GM18951 (cell line): ENCODE measurements at regions not wholly inside any gene's neighbourhood (a gene's known extent, or its start where the extent isn't known, plus 50 kb on each side); places are given as distances from the start of the nearest gene placed in this dataset.
"Not testable (repeated sequence)": the region's sequence is repeated elsewhere in the genome, so short reads cannot be mapped to it uniquely, and the experiment has no call there.

Experiments used
- POLR2A ChIP-seq: IDR thresholded peaks from 4 replicates; pipeline ENCODE4 v1.6.1; 2011; ENCODE audit warnings: mild to moderate bottlenecking; ENCODE audit not compliant: insufficient read length, insufficient read depth; ENCODE audit errors: extremely low read depth
- in situ Hi-C: fragments of 300-500 bp; cut with MboI; formaldehyde crosslinking; loops from one replicate; pipeline ENCODE4 v1.12.0; 2022; ENCODE audit warnings: low sequenced_read_pairs, mixed read lengths, inconsistent platforms; ENCODE audit not compliant: unreplicated experiment

DNA sequence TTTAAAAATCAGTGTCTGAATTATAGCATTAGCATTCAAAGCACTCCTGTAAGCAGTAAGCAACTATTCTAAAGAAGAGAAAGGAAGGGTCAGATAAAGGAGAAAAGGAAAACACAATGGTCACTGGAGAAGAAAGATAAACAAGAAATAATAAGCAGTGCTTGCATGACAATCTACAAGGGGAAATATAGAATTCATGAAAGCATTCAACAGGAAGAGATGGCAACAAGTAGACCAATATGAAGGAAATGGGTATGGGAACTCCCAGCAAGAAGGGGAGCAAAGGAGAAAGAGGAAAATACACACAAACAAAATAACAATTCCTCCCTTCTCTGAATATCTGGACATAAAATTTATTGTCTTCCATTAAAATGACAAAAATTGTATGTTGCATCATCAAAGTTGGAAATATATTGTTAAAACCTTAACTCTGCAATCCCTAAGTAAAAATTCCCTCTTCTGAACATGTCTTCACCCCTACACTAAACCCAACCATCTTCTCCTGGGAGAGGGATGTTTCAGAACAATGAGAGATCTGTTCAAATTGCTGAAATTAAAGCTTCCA lies 206.3 kb upstream of the SAMSN1 start:
- in situ Hi-C loops, result no loop called here

DNA sequence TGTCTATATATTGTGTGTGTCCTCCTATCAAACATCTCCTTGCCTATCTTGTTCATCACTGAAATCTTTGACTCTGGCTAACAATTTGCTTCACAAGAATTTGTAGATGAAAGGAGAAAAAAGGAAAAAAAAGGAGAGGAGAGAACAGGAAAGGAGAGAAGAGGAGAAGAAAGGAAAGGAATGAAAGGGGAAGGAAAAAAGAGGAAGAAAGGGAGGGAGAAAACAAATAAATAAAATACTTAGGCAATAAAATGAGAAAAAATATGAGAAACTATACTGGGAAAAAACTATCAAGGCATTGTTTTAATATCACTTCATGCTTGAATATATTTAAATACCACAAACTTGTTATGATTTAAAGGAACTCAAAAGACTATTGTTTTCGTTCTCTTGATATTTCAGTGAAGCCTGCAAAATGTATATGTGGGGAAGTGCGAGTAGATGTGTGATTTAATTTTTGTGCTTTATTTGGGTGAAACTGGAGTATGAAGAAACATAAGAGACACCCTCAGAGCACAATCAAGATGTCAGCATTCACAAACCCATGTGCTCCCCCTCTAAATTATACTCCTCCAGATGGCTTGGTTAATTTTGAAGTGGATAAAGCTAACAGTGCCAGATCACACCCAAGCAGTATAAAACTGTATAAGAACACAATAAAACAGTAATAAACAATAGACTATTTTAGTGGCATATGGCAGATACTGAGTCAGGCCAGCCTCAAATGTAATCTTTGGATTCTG lies 205.7 kb upstream of the SAMSN1 start:
- in situ Hi-C loops, result no loop called here
- no peak for TF ChIP-seq POLR2A

More for the DNA sequence above, 206.3 kb upstream of the SAMSN1 start:
- no peak for TF ChIP-seq POLR2A

DNA sequence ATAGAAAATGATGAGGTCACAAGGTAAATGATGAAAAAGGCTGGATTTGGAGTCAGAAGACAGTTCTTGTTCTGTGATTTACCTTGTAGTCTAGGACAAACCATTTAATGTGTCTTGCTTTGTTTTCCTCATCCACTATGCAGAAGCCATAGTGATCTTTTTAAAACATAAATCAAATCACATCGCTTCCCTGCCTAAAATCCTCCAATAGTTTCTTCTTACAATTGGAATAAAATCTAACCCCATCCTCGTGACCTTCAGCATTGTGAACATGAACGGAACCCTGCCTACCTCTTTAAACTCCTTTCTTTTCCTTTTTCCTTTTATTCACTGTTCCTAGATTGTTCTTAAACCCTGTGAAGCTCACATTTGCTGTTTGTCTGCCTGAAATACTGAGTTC lies 204.9 kb upstream of the SAMSN1 start:
- TF ChIP-seq POLR2A, result no peak
- in situ Hi-C loops, result no loop called here

DNA sequence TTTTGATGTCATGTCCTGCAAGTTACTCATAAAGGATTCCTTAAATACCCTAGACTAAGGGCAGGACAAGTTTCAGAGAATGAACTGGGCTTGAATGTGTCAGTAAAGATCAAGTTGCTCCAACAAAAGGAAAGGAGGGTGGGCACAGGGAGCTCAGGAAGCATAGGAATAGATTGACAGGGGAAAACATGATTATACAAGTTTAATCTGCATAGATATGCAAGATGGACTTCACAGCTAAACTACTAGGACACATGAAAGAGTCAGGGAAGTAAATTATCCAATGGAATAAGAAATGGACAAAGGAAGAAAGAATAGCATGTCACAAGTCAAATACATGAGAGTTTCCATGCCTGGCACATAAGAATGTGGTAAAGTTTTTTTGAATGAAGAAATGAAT lies 203.9 kb upstream of the SAMSN1 start:
- in situ Hi-C loops, result no loop called here
- TF ChIP-seq POLR2A, result no peak

DNA sequence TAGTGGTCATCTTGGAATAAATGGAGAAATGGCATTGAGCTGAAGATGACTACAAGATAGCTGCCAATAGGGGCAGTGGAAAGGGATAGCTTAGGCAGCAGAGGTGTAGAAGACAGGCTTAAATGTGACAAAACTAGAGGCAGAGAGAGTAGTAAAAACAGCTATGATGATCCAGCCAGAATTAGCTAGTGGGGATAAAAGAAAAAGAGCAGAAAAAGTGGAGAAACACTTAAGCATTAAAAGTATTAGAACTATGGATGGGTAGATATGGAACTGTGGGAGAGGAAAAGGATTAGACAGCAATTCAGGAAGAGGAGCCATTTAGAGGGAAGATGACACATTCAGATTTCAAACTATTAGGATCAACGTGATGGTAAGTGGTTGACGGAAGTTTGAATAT lies 202.5 kb upstream of the SAMSN1 start:
- no peak for TF ChIP-seq POLR2A
- in situ Hi-C loops, result no loop called here

DNA sequence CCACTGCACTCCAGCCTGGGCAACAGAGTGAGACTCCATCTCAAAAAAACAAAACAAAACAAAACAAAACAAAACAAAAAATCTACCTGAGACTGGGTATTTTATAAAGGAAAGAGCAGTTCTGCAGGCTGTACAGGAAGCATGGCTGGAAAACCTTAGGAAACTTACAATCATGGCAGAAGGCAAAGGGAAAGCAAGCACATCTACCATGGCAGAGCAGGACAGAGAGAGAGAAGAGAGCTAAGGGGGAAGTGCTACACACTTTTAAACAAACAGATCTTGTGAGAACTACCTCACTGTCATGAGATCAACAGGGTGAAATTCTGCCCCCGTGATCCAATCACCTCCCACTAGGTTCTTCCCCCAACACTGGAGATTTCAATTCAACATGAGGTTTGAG lies 198.3 kb upstream of the SAMSN1 start:
- in situ Hi-C loops, result no loop called here
- TF ChIP-seq POLR2A, result no peak

DNA sequence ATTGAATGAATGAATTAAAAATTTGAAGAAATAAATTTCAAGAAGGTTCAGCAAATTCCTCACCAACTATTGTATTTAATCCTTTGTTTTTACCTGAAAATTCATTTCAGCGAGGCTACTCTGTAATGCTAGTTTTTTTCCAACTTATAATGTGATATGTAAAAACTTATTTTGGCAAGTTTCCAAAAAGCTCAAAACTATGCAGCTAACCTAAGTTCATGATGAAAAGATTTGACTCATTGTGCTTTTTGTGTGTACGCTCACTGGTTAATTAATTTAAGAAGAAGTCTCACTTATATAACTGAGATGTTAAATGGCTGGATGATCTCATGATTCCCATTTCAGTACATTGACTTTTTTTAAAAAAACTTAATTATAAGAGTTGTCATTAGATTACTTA lies 196.0 kb upstream of the SAMSN1 start:
- in situ Hi-C loops, result no loop called here
- TF ChIP-seq POLR2A, result no peak

DNA sequence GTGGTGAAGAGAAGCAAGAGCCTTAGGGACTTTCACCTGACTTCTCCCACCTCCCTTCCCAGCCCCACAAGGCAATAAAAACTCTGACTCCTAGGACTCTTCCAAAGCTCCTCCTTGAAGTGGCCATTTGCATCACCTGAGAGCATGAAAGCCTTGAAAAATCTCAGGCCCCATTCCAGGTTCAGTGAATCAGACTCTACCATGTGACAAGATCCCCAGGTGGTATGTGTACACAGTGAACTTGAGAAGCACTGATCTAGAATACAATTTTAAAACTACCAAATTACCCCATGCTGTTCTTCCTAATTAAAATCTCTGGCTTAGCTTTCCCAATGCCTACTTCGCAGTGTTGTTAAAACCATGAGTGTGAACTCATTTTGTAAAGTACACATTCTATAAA lies 195.1 kb upstream of the SAMSN1 start:
- in situ Hi-C loops, result no loop called here
- TF ChIP-seq POLR2A, result no peak

DNA sequence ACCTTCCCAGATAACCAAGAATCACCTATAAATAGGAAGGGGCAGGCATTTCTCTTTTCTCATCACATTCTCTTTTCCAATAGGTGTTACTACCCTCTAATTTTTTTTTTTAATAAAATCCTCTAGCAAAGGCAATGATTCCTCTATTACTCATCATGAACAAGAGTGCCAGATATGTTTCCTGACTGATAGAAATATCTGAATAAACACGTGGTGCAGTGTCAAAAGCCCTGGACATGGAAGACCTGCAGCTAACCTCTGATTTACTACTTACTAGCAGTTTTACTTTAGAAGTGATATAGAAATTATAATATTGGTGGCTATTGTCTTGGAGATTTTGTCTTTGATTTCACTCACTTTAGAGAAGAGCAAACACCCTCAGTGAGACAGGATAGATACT lies 194.6 kb upstream of the SAMSN1 start:
- in situ Hi-C loops, result no loop called here
- no peak for TF ChIP-seq POLR2A

DNA sequence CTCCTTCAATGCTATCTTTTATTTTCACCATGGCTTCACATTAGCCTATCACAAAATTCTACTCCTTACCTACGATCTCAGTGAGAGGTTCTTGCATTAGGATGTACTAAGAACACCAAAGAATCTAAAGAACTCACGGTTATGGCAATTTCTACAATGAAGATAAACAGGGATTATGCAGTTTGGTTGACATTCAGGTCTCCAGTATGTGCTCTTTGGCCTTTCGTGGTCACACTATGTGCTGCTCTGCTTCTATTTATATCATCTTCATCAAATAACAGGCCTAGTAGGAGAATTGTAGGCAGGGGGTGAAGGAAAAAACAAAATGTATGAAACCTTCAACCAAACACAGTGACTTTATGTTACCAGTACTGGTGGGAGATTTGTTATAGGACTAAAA lies 194.0 kb upstream of the SAMSN1 start:
- in situ Hi-C loops, result no loop called here
- TF ChIP-seq POLR2A, result no peak

DNA sequence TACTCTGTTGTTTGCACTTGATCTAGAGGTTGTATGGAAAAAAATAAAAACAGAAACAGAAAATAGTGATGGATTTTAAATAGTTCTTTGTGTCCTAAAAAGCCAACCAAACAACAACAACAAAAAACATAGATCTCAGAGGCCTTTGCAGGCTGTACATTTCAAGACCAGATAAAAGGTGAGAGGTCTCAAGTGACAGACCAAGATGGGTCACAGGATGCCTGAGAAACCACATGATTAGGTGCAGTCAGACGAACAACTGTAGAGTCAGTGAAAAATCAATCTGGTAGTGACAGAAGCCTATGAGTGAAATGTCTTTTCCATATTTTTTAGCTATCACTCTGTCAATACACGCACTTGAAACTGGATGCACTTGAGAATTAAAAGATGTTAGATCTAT lies 193.5 kb upstream of the SAMSN1 start:
- in situ Hi-C loops, result no loop called here
- TF ChIP-seq POLR2A, result no peak

DNA sequence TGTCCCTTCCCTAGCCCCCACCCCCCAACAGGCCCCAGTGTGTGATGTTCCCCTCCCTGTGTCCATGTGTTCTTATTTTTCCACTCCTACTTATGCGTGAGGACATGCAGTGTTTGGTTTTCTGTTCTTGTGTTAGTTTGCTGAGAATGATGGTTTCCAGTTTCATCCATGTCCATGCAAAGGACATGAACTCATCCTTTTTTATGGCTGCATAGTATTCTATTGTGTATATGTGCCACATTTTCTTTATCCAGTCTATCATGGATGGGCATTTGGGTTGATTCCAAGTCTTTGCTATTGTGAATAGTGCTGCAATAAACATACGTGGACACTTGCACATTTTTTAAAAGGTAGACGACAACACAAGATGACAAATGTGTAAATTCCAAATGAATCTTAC lies 192.5 kb upstream of the SAMSN1 start:
- in situ Hi-C loops, result not testable (repeated sequence)

DNA sequence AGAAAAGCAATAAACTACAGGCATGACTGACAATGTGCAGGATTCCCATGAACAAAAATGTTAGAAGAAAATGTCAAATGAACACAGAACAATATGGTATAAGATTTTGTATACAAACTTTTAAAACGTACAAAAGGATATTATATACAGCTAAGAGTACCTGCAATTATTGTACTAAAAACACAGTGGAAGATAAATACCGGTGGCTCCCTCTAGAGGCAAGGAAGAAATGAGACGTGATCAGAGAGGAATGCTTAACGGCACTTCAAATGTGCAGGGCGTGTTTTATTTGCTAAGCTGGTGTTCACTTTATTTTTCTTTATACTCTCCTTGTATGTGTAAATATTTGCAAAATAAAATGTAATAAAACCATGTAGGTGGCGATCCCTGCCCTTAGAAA lies 191.8 kb upstream of the SAMSN1 start:
- no peak for TF ChIP-seq POLR2A
- in situ Hi-C loops, result no loop called here

DNA sequence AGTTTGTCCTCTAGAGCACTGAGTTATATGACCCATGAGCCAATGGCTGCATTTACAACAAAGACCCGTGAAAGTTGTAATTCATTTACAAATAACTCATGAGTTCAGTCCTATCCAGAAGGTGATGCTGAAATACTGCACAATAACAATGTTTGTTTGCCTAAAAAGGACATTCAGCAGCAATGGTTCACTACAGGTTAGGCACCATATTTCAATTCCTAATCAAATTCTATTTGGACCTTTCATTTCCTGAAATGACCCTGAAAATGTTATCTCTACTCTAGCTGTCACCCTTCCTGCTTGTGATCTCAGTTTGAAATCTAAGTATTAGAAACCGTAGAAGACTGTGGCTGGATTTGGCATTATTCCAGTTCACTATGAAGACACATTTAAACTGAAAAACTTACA lies 191.2 kb upstream of the SAMSN1 start:
- TF ChIP-seq POLR2A, result no peak
- in situ Hi-C loops, result no loop called here
